CD14-positive monocyte (primary cell): ENCODE measurements at regions not wholly inside any gene's neighbourhood (a gene's known extent, or its start where the extent isn't known, plus 50 kb on each side); places are given as distances from the start of the nearest gene placed in this dataset.
"Not testable (repeated sequence)": the region's sequence is repeated elsewhere in the genome, so short reads cannot be mapped to it uniquely, and the experiment has no call there.

Experiments used
- DNase-seq, 3 donors: peaks; one replicate each; pipeline ENCODE4 v3.0.0-alpha.2; 2011 to 2022
- H2AFZ ChIP-seq: 2 replicates; pipeline ENCODE4 v1.6.0; 2012; ENCODE audit warnings: mild to moderate bottlenecking, low read depth, low read length, inconsistent platforms; ENCODE audit not compliant: insufficient read depth, poor library complexity, severe bottlenecking
- H3K27ac ChIP-seq, 2 donors: 1 replicate in 1 of 2; 2 replicates in 1 of 2; pipeline ENCODE4 v1.5.1; 2012 to 2013; ENCODE audit warnings: low read length in 2 of 2, control low read depth in 1 of 2, inconsistent platforms in 1 of 2, low read depth in 1 of 2, mild to moderate bottlenecking in 1 of 2
- H3K27me3 ChIP-seq, 2 donors: one replicate each; pipeline versions ENCODE4 v1.6.0 to v1.6.1; 2011 to 2013; ENCODE audit warnings: low read length in 2 of 2; ENCODE audit not compliant: control insufficient read depth in 2 of 2, insufficient read depth in 2 of 2
- H3K36me3 ChIP-seq, 2 donors: replicated peaks in 1 of 2; 1 replicate in 1 of 2; 2 replicates in 1 of 2; pipeline versions ENCODE4 v1.5.1 to v1.6.1; 2012 to 2013; ENCODE audit warnings: low read length in 2 of 2, control low read depth in 1 of 2, inconsistent platforms in 1 of 2, mild to moderate bottlenecking in 1 of 2; ENCODE audit not compliant: insufficient read depth in 2 of 2, control insufficient read depth in 1 of 2
- H3K4me1 ChIP-seq, 2 donors: 1 replicate in 1 of 2; 2 replicates in 1 of 2; pipeline versions ENCODE4 v1.5.1 to v1.6.1; 2012 to 2013; ENCODE audit warnings: low read length in 2 of 2, control low read depth in 1 of 2, inconsistent platforms in 1 of 2, mild to moderate bottlenecking in 1 of 2, moderate library complexity in 1 of 2; ENCODE audit not compliant: insufficient read depth in 2 of 2, control insufficient read depth in 1 of 2
- H3K4me2 ChIP-seq: replicated peaks from 2 replicates; pipeline ENCODE3; 2012; ENCODE audit warnings: low read length, moderate library complexity, mild to moderate bottlenecking; ENCODE audit not compliant: poor library complexity, severe bottlenecking; ENCODE audit errors: extremely low read depth
- H3K4me3 ChIP-seq, 3 experiments: fragments of 200-600 bp in 1 of 3; sonication (generic) in 1 of 3; replicated peaks in 1 of 3; 1 replicate in 2 of 3; 2 replicates in 1 of 3; pipeline ENCODE4 v1.5.1; 2011 to 2013; ENCODE audit warnings: low read length in 3 of 3, mild to moderate bottlenecking in 3 of 3, control low read depth in 2 of 3, low read depth in 2 of 3, inconsistent platforms in 1 of 3, moderate library complexity in 1 of 3
- H3K79me2 ChIP-seq: 2 replicates; pipeline ENCODE4 v1.6.0; 2012; ENCODE audit warnings: mild to moderate bottlenecking, control low read depth, inconsistent platforms, low read length, moderate library complexity; ENCODE audit not compliant: insufficient read depth
- H3K9ac ChIP-seq: 2 replicates; pipeline ENCODE4 v1.6.0; 2017; ENCODE audit warnings: low read length, mild to moderate bottlenecking; ENCODE audit not compliant: insufficient read depth, poor library complexity, severe bottlenecking
- H3K9me3 ChIP-seq, 2 donors: replicated peaks in 1 of 2; 1 replicate in 1 of 2; 2 replicates in 1 of 2; pipeline versions ENCODE4 v1.5.1 to v1.6.1; 2012 to 2013; ENCODE audit warnings: low read length in 2 of 2, control low read depth in 1 of 2; ENCODE audit not compliant: control insufficient read depth in 1 of 2, insufficient read depth in 1 of 2
- H4K20me1 ChIP-seq: 2 replicates; pipeline ENCODE4 v1.6.0; 2012; ENCODE audit warnings: mild to moderate bottlenecking, low read length, control low read depth, moderate library complexity; ENCODE audit not compliant: insufficient read depth
- H3K27ac Mint-ChIP-seq, 7 donors: one replicate each; pipeline ENCODE4 v1.8.0; 2020; ENCODE audit warnings: mild to moderate bottlenecking in 7 of 7, mixed read lengths in 7 of 7, moderate library complexity in 6 of 7, inconsistent platforms in 2 of 7
- H3K27me3 Mint-ChIP-seq, 3 donors: one replicate each; pipeline ENCODE4 v1.8.0; 2021 to 2022; ENCODE audit warnings: low read depth in 3 of 3, mild to moderate bottlenecking in 3 of 3, mixed read lengths in 3 of 3, moderate library complexity in 3 of 3, inconsistent platforms in 1 of 3
- H3K36me3 Mint-ChIP-seq, 2 donors: one replicate each; pipeline ENCODE4 v1.8.0; 2020; ENCODE audit warnings: mixed read lengths in 2 of 2, inconsistent platforms in 1 of 2, mild to moderate bottlenecking in 1 of 2
- H3K4me1 Mint-ChIP-seq: one replicate; pipeline ENCODE4 v1.8.0; 2020; ENCODE audit warnings: mild to moderate bottlenecking, mixed read lengths
- H3K4me3 Mint-ChIP-seq, 2 donors: one replicate each; pipeline ENCODE4 v1.8.0; 2020; ENCODE audit warnings: mild to moderate bottlenecking in 2 of 2, mixed read lengths in 2 of 2, moderate library complexity in 1 of 2
- H3K9me3 Mint-ChIP-seq, 7 donors: one replicate each; pipeline ENCODE4 v1.8.0; 2020 to 2022; ENCODE audit warnings: mixed read lengths in 7 of 7, mild to moderate bottlenecking in 6 of 7, moderate library complexity in 6 of 7, inconsistent platforms in 2 of 7
- WGBS: methylation state at CpG from one replicate; pipeline ENCODE4 v1.1.5; 2013; ENCODE audit warnings: missing lambda C conversion rate; ENCODE audit not compliant: insufficient coverage; 5-methylcytosine and 5-hydroxymethylcytosine counted together
- intact Hi-C, 2 donors: fragments of 100-400 bp; cut with micrococcal nuclease; formaldehyde crosslinking; loops; one replicate each; pipeline versions ENCODE4 v1.15.0 to v1.15.1; 2023

- H3K9me3 Mint-ChIP-seq, H3K36me3 ChIP-seq, H3K27me3 Mint-ChIP-seq, H3K79me2 ChIP-seq, H3K4me1 Mint-ChIP-seq, H4K20me1 ChIP-seq, H3K36me3 Mint-ChIP-seq, H2AFZ ChIP-seq, H3K4me3 ChIP-seq, H3K27ac Mint-ChIP-seq, intact Hi-C loops, H3K27ac ChIP-seq, H3K27me3 ChIP-seq, H3K4me3 Mint-ChIP-seq, H3K9me3 ChIP-seq, H3K9ac ChIP-seq, H3K4me1 ChIP-seq, DNase-seq, H3K4me2 ChIP-seq: not testable (repeated sequence)
- 100% methylated on average over 2 of the region's 3 CpGs for WGBS
Measured at GRCh38 chr7:103199191-103199590, 50.3 kb upstream of the NAPEPLD start.
